ENCODE measurements at regions not wholly inside any gene's neighbourhood (a gene's known extent, or its start where the extent isn't known, plus 50 kb on each side); places are given as distances from the start of the nearest gene placed in this dataset.

- Mint-ChIP-seq H3K27me3 (ENCODE audit: low read depth) (no peaks in the 10 kb centered on the region), H3K4me1 (ENCODE audit: low read depth) (no peaks in the 10 kb centered on the region), H3K36me3 (ENCODE audit: low read depth) (no peaks in the 10 kb centered on the region), H3K27ac (no peak overlapping the region), H3K4me3 (no peak overlapping the region), H3K9me3 (ENCODE audit: insufficient read depth) (peaks cover 13% of the 10 kb centered on the region)
- ChIA-PET POLR2A (no interaction called here), CTCF (no interaction called here)
- ATAC-seq (no peak), DNase-seq (no peak)
Measured at GRCh38 chr1:188350104-188350503, 1521.4 kb downstream of the PLA2G4A start.

- Mint-ChIP-seq H3K9me3 (ENCODE audit: insufficient read depth) (peaks cover 20% of the 10 kb centered on the region), H3K27me3 (ENCODE audit: low read depth) (no peaks in the 10 kb centered on the region), H3K4me1 (ENCODE audit: low read depth) (no peaks in the 10 kb centered on the region), H3K4me3 (no peak overlapping the region), H3K36me3 (ENCODE audit: low read depth) (no peaks in the 10 kb centered on the region), H3K27ac (no peak overlapping the region)
- POLR2A ChIA-PET, result no interaction called here
- no peak for DNase-seq
- CTCF ChIA-PET, result no interaction called here
- no peak for ATAC-seq
Measured at GRCh38 chr1:188355082-188355481, 1526.3 kb downstream of the PLA2G4A start.

GRCh38 chr1:188355847-188356246 is 1527.1 kb downstream of the PLA2G4A start:
- CTCF ChIA-PET, result no interaction called here
- no peak overlapping the region for H3K27ac Mint-ChIP-seq

GRCh38 chr1:188359315-188359714 is 1530.6 kb downstream of the PLA2G4A start:
- Mint-ChIP-seq H3K4me1 (ENCODE audit: low read depth) (no peaks in the 10 kb centered on the region), H3K27ac (no peak overlapping the region), H3K4me3 (no peak overlapping the region), H3K36me3 (ENCODE audit: low read depth) (no peaks in the 10 kb centered on the region), H3K27me3 (ENCODE audit: low read depth) (no peaks in the 10 kb centered on the region), H3K9me3 (ENCODE audit: insufficient read depth) (peaks cover 10% of the 10 kb centered on the region)
- DNase-seq, result no peak
- POLR2A ChIA-PET, result no interaction called here
- no peak for ATAC-seq
- CTCF ChIA-PET, result no interaction called here

More at GRCh38 chr1:188355847-188356246, 1527.1 kb downstream of the PLA2G4A start:
- DNase-seq (no peak), ATAC-seq (no peak)
- Mint-ChIP-seq H3K9me3 (ENCODE audit: insufficient read depth) (peaks cover 19% of the 10 kb centered on the region), H3K4me3 (no peak overlapping the region), H3K27me3 (ENCODE audit: low read depth) (no peaks in the 10 kb centered on the region), H3K4me1 (ENCODE audit: low read depth) (no peaks in the 10 kb centered on the region), H3K36me3 (ENCODE audit: low read depth) (no peaks in the 10 kb centered on the region)
- POLR2A ChIA-PET, result no interaction called here

- H3K9me3 Mint-ChIP-seq (ENCODE audit: insufficient read depth), result peaks cover 8% of the 10 kb centered on the region
- H3K27me3 Mint-ChIP-seq (ENCODE audit: low read depth), result no peaks in the 10 kb centered on the region
- DNase-seq (no peak), ATAC-seq (no peak)
- ChIA-PET CTCF (no interaction called here), POLR2A (no interaction called here)
- no peaks in the 10 kb centered on the region for H3K4me1 Mint-ChIP-seq (ENCODE audit: low read depth)
- H3K27ac Mint-ChIP-seq, result no peak overlapping the region
- H3K36me3 Mint-ChIP-seq (ENCODE audit: low read depth), result no peaks in the 10 kb centered on the region
- no peak overlapping the region for H3K4me3 Mint-ChIP-seq
Measured at GRCh38 chr1:188363943-188364342, 1535.2 kb downstream of the PLA2G4A start.

GRCh38 chr1:188364927-188365449 is 1536.2 kb downstream of the PLA2G4A start:
- H3K27me3 Mint-ChIP-seq (ENCODE audit: low read depth), result no peaks in the 10 kb centered on the region

GRCh38 chr1:188365874-188366273 is 1537.1 kb downstream of the PLA2G4A start:
- no peak overlapping the region for H3K4me3 Mint-ChIP-seq

More at GRCh38 chr1:188364927-188365449, 1536.2 kb downstream of the PLA2G4A start:
- Mint-ChIP-seq H3K4me3 (no peak overlapping the region), H3K27ac (no peak overlapping the region), H3K36me3 (ENCODE audit: low read depth) (no peaks in the 10 kb centered on the region), H3K4me1 (ENCODE audit: low read depth) (no peaks in the 10 kb centered on the region), H3K9me3 (ENCODE audit: insufficient read depth) (peaks cover 5% of the 10 kb centered on the region)
- POLR2A ChIA-PET, result no interaction called here
- ATAC-seq, result no peak
- DNase-seq, result no peak
- CTCF ChIA-PET, result no interaction called here

GRCh38 chr1:188367661-188368060 is 1538.9 kb downstream of the PLA2G4A start:
- ChIA-PET POLR2A (no interaction called here), CTCF (no interaction called here)
- no peak overlapping the region for H3K27ac Mint-ChIP-seq
- peaks cover 5% of the 10 kb centered on the region for H3K9me3 Mint-ChIP-seq (ENCODE audit: insufficient read depth)
- DNase-seq (no peak), ATAC-seq (no peak)
- no peaks in the 10 kb centered on the region for H3K27me3 Mint-ChIP-seq (ENCODE audit: low read depth)
- no peak overlapping the region for H3K4me3 Mint-ChIP-seq
- no peaks in the 10 kb centered on the region for H3K4me1 Mint-ChIP-seq (ENCODE audit: low read depth)
- H3K36me3 Mint-ChIP-seq (ENCODE audit: low read depth), result no peaks in the 10 kb centered on the region

More at GRCh38 chr1:188365874-188366273, 1537.1 kb downstream of the PLA2G4A start:
- ATAC-seq, result no peak
- Mint-ChIP-seq H3K36me3 (ENCODE audit: low read depth) (no peaks in the 10 kb centered on the region), H3K9me3 (ENCODE audit: insufficient read depth) (peaks cover 5% of the 10 kb centered on the region), H3K27ac (no peak overlapping the region), H3K4me1 (ENCODE audit: low read depth) (no peaks in the 10 kb centered on the region), H3K27me3 (ENCODE audit: low read depth) (no peaks in the 10 kb centered on the region)
- ChIA-PET CTCF (no interaction called here), POLR2A (no interaction called here)
- no peak for DNase-seq

GRCh38 chr1:188371295-188371806 is 1542.6 kb downstream of the PLA2G4A start:
- no peaks in the 10 kb centered on the region for H3K4me1 Mint-ChIP-seq (ENCODE audit: low read depth)
- H3K36me3 Mint-ChIP-seq (ENCODE audit: low read depth), result no peaks in the 10 kb centered on the region
- ATAC-seq, result no peak
- peaks cover 5% of the 10 kb centered on the region for H3K9me3 Mint-ChIP-seq (ENCODE audit: insufficient read depth)
- no peaks in the 10 kb centered on the region for H3K27me3 Mint-ChIP-seq (ENCODE audit: low read depth)
- ChIA-PET POLR2A (no interaction called here), CTCF (no interaction called here)
- no peak overlapping the region for H3K4me3 Mint-ChIP-seq
- no peak for DNase-seq
- H3K27ac Mint-ChIP-seq, result no peak overlapping the region

GRCh38 chr1:188372821-188373220 is 1544.1 kb downstream of the PLA2G4A start:
- H3K36me3 Mint-ChIP-seq (ENCODE audit: low read depth), result no peaks in the 10 kb centered on the region
- no peak for ATAC-seq
- ChIA-PET CTCF (no interaction called here), POLR2A (no interaction called here)
- H3K4me3 Mint-ChIP-seq, result no peak overlapping the region
- peaks cover 3% of the 10 kb centered on the region for H3K9me3 Mint-ChIP-seq (ENCODE audit: insufficient read depth)
- H3K27me3 Mint-ChIP-seq (ENCODE audit: low read depth), result no peaks in the 10 kb centered on the region
- no peak for DNase-seq
- no peak overlapping the region for H3K27ac Mint-ChIP-seq
- H3K4me1 Mint-ChIP-seq (ENCODE audit: low read depth), result no peaks in the 10 kb centered on the region

GRCh38 chr1:188382851-188383250 is 1554.1 kb downstream of the PLA2G4A start:
- Mint-ChIP-seq H3K4me3 (no peak overlapping the region), H3K9me3 (ENCODE audit: insufficient read depth) (peaks cover 4% of the 10 kb centered on the region), H3K4me1 (ENCODE audit: low read depth) (no peaks in the 10 kb centered on the region), H3K27me3 (ENCODE audit: low read depth) (no peaks in the 10 kb centered on the region), H3K27ac (no peak overlapping the region), H3K36me3 (ENCODE audit: low read depth) (no peaks in the 10 kb centered on the region)
- DNase-seq, result no peak
- no peak for ATAC-seq
- CTCF ChIA-PET, result no interaction called here
- POLR2A ChIA-PET, result no interaction called here

GRCh38 chr1:188386161-188386560 is 1557.4 kb downstream of the PLA2G4A start:
- ChIA-PET CTCF (no interaction called here), POLR2A (no interaction called here)
- no peaks in the 10 kb centered on the region for H3K27me3 Mint-ChIP-seq (ENCODE audit: low read depth)
- no peak for ATAC-seq
- H3K9me3 Mint-ChIP-seq (ENCODE audit: insufficient read depth), result peaks cover 5% of the 10 kb centered on the region
- H3K36me3 Mint-ChIP-seq (ENCODE audit: low read depth), result no peaks in the 10 kb centered on the region
- H3K27ac Mint-ChIP-seq, result no peak overlapping the region
- no peak for DNase-seq
- H3K4me1 Mint-ChIP-seq (ENCODE audit: low read depth), result no peaks in the 10 kb centered on the region
- H3K4me3 Mint-ChIP-seq, result no peak overlapping the region

GRCh38 chr1:188386666-188387065 is 1557.9 kb downstream of the PLA2G4A start:
- H3K27ac Mint-ChIP-seq, result no peak overlapping the region
- ATAC-seq, result no peak
- ChIA-PET CTCF (no interaction called here), POLR2A (no interaction called here)
- H3K4me3 Mint-ChIP-seq, result no peak overlapping the region
- no peaks in the 10 kb centered on the region for H3K36me3 Mint-ChIP-seq (ENCODE audit: low read depth)
- H3K4me1 Mint-ChIP-seq (ENCODE audit: low read depth), result no peaks in the 10 kb centered on the region
- no peaks in the 10 kb centered on the region for H3K27me3 Mint-ChIP-seq (ENCODE audit: low read depth)
- peaks cover 5% of the 10 kb centered on the region for H3K9me3 Mint-ChIP-seq (ENCODE audit: insufficient read depth)
- DNase-seq, result no peak
